ENCODE measurements at regions not wholly inside any gene's neighbourhood (a gene's known extent, or its start where the extent isn't known, plus 50 kb on each side); places are given as distances from the start of the nearest gene placed in this dataset.

DNA sequence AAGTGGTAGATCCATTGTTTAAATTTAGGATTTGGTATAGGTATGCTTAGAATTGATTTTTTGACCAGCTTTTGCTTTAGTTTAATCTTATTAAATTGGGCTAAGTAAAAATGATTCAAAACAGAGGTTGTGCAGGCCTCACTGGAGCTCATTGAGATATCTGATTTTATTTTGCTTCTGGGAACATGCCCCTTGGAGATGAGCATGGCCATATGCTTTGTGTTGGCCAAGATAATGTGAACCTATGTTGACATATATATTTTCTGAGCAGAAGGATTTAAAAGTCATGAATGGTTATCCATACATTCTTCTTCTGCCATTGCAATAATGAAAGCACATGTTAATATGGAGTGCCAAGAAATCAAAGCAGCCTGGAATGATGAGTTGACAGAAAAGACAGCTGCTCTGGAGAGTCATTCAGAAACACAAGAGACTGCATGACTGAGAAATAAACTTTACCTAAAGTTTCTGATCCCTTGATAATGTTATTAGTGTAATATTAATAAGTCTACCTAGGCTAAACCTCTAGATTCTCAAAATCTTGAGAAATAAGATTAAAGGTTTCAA, 489.7 kb upstream of the GNPDA2 start:
- TF ChIP-seq, protein P1, sequence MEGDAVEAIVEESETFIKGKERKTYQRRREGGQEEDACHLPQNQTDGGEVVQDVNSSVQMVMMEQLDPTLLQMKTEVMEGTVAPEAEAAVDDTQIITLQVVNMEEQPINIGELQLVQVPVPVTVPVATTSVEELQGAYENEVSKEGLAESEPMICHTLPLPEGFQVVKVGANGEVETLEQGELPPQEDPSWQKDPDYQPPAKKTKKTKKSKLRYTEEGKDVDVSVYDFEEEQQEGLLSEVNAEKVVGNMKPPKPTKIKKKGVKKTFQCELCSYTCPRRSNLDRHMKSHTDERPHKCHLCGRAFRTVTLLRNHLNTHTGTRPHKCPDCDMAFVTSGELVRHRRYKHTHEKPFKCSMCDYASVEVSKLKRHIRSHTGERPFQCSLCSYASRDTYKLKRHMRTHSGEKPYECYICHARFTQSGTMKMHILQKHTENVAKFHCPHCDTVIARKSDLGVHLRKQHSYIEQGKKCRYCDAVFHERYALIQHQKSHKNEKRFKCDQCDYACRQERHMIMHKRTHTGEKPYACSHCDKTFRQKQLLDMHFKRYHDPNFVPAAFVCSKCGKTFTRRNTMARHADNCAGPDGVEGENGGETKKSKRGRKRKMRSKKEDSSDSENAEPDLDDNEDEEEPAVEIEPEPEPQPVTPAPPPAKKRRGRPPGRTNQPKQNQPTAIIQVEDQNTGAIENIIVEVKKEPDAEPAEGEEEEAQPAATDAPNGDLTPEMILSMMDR (IDR thresholded peaks at IDR 0.05), result no peak

DNA sequence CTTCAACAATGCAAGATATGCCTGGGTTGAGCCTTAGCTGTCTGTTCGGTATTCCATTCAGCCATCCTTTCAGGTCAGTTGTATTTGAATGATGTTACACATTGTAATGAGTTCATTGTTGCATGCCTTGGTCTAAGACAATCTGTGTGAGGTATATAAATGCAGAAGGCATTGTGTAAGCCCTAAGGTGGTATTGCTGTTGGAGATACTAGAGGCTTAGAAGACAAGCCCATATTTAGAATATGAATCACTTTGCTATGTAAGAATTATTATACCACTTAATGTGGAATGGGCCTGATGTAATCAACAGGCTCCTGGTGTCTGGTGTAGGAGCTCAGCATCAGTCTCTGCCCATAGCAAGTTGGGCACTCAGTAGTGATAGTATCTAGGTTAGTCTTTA, 473.4 kb upstream of the GNPDA2 start:
- TF ChIP-seq, protein P1 (IDR thresholded peaks at IDR 0.05), result no peak

DNA sequence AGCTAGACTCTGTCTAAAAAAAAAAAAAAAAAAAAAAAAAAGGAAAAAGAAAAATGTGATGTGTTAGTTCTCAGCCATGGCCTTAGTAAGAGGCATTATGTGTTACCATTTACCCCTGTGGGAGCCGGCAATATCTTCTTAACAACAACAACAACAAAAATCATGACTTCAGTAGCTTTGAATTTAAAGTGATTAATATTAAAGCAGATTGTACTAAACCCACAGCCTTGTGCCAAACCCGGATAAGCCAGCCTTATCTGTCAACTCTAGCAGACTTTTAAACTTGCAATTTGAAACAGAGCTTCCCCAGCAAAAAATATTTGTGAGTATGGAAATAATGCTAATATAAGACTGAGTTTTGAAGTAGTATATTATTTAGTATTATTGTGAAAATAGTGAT, 462.1 kb upstream of the GNPDA2 start:
- TF ChIP-seq, protein P1 (IDR thresholded peaks at IDR 0.05), result no peak

DNA sequence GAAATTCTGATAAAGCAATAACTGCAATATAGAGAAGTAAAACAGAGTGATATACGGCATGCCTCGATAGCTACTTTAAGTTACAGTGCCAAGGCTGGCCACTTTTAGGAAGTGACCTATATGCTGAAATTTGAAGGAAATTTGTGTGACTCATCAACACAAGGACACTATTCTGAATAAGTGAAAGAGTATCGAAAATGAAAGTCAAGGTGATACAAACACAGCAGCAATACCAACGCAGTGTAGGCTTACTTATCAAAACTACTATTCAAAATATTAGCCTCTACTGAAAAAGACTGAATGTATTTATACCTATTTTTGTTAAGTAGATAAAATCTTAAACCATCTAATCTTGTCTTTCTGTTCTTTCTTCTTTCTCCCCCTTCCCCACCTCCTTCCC, 459.9 kb upstream of the GNPDA2 start:
- TF ChIP-seq, protein P1 (IDR thresholded peaks at IDR 0.05), result no peak

DNA sequence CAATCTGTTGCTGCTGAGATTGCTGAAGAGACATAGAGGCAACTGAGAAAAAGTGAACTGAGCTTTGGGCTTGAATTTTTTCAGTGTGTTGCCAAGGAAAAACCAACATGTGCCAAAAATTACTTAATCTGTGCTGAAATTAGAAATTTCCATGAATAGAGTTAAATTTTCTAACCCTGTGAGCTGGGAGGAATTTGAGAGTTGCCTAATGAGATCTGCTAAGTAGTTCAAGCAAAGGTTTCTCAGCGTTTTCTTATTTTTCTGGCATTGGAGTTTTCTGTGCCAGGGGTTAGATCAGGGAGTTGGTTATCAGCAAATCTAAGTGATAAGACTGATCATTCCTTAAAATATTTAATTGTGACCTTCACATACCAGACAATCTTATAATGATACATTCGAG, 457.5 kb upstream of the GNPDA2 start:
- TF ChIP-seq, protein P1 (IDR thresholded peaks at IDR 0.05), result no peak

DNA sequence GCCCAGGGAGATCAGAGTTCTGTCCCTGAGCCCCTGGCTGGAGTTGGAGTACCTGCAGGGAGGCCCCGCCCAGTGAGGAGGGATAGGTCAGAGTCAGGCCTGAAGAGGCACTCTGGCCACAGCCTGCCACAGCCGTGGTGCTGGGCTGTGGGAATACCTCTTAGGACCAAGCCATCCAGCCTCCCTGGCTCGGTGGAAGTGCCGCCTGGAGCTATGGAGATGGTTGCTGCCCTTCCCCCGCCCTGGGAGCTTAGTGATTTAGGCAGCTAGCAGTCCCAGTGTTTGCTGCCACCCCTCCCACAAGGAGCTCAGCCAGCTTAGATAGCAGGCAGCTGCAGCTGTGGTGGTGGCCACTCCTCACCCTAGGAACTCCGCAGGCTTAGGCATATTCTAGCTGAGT, 446.3 kb upstream of the GNPDA2 start:
- TF ChIP-seq, protein P1 (IDR thresholded peaks at IDR 0.05), result no peak

DNA sequence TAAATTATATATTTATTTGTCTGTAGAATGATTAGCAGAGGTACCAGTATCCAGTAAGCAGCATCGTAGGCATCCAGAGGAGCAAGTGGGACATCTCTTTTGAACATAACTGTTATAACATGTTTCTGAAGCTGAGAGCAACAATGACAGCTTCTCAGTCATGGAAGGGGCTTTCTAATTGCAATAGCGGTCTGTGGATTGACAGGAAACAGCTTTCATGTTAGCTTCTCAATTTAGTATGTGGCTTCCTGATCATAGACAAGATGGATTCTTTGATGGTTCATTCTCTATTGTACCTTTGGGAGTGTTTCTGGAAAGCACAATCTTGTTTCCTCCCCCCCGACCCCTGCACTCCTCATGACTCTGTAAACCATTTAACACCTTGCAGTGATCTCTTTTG, 434.6 kb upstream of the GNPDA2 start:
- TF ChIP-seq, protein P1 (IDR thresholded peaks at IDR 0.05), result no peak
